H1 (cell line): ENCODE measurements at regions not wholly inside any gene's neighbourhood (a gene's known extent, or its start where the extent isn't known, plus 50 kb on each side); places are given as distances from the start of the nearest gene placed in this dataset.

Experiments used
- CBX8 ChIP-seq: fragments of 300-800, 300-1000 bp; sonication (generic); IDR thresholded peaks from 2 replicates; pipeline ENCODE4 v1.7.1; 2016; ENCODE audit warnings: low read depth, low read length, borderline replicate concordance
- CEBPB ChIP-seq: IDR thresholded peaks from 2 replicates; pipeline ENCODE4 v1.6.1; 2012; ENCODE audit warnings: low read depth, low read length
- EGR1 ChIP-seq: IDR thresholded peaks from 2 replicates; pipeline ENCODE4 v1.6.1; 2011; ENCODE audit warnings: low read depth, low read length, borderline replicate concordance
- POLR2A ChIP-seq, 2 experiments: IDR thresholded peaks; 1 replicate in 1 of 2; 2 replicates in 1 of 2; pipeline ENCODE4 v1.6.1; 2011; ENCODE audit warnings: low read depth in 2 of 2, low read length in 2 of 2, mild to moderate bottlenecking in 2 of 2; ENCODE audit errors: control extremely low read depth in 1 of 2
- USF2 ChIP-seq: IDR thresholded peaks from 2 replicates; pipeline ENCODE4 v1.6.1; 2011; ENCODE audit warnings: low read length, improper control_type of control experiment
- TF ChIP-seq, protein P1 (sequence below), 3 experiments: IDR thresholded peaks; 1 replicate in 2 of 3; 2 replicates in 1 of 3; pipeline versions ENCODE4 v1.5.1 to v1.6.1; 2011; ENCODE audit warnings: low read length in 3 of 3, mild to moderate bottlenecking in 3 of 3, inconsistent platforms in 2 of 3, low read depth in 1 of 3, moderate library complexity in 1 of 3; ENCODE audit not compliant: insufficient read depth in 1 of 3; ENCODE audit errors: control extremely low read depth in 1 of 3

GRCh38 chr2:9742601-9743000 is 100.7 kb upstream of the TAF1B start:
- TF ChIP-seq CBX8 (no peak), USF2 (no peak), CEBPB (no peak), EGR1 (no peak), POLR2A (IDR thresholded peaks at IDR 0.05; ENCODE audit: control extremely low read depth in 1 of 2, low read depth in 2 of 2, low read length in 2 of 2) (no peak)
- TF ChIP-seq, protein P1, sequence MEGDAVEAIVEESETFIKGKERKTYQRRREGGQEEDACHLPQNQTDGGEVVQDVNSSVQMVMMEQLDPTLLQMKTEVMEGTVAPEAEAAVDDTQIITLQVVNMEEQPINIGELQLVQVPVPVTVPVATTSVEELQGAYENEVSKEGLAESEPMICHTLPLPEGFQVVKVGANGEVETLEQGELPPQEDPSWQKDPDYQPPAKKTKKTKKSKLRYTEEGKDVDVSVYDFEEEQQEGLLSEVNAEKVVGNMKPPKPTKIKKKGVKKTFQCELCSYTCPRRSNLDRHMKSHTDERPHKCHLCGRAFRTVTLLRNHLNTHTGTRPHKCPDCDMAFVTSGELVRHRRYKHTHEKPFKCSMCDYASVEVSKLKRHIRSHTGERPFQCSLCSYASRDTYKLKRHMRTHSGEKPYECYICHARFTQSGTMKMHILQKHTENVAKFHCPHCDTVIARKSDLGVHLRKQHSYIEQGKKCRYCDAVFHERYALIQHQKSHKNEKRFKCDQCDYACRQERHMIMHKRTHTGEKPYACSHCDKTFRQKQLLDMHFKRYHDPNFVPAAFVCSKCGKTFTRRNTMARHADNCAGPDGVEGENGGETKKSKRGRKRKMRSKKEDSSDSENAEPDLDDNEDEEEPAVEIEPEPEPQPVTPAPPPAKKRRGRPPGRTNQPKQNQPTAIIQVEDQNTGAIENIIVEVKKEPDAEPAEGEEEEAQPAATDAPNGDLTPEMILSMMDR (IDR thresholded peaks at IDR 0.05; ENCODE audit: control extremely low read depth in 1 of 3, insufficient read depth in 1 of 3, low read depth in 1 of 3, low read length in 3 of 3), result no peak
